Body of pancreas (tissue), 4 donors: ENCODE measurements at regions not wholly inside any gene's neighbourhood (a gene's known extent, or its start where the extent isn't known, plus 50 kb on each side); places are given as distances from the start of the nearest gene placed in this dataset.

Experiments
- CTCF ChIP-seq, 7 experiments: fragments of 450-650 bp in 4 of 7; fragments of 200-600 bp in 3 of 7; sonication (generic) in 3 of 7; IDR thresholded peaks; one replicate each; pipeline ENCODE4 v1.5.1; 2016 to 2019; ENCODE audit warnings: antibody characterized with exemption in 7 of 7
- POLR2A ChIP-seq, 3 donors: fragments of 450-650 bp; IDR thresholded peaks; one replicate each; pipeline ENCODE4 v1.6.1; 2016; ENCODE audit warnings: antibody characterized with exemption in 3 of 3, mild to moderate bottlenecking in 2 of 3

GRCh38 chr1:232110281-232111090, 483.9 kb downstream of the DISC1 start:
- TF ChIP-seq POLR2A (IDR thresholded peaks at IDR 0.05) (no peak), CTCF (IDR thresholded peaks at IDR 0.05) (no peak)
